Lower leg skin (tissue), 3 donors: ENCODE measurements at regions not wholly inside any gene's neighbourhood (a gene's known extent, or its start where the extent isn't known, plus 50 kb on each side); places are given as distances from the start of the nearest gene placed in this dataset.
"Not testable (repeated sequence)": the region's sequence is repeated elsewhere in the genome, so short reads cannot be mapped to it uniquely, and the experiment has no call there.

Experiments used
- CTCF ChIP-seq, 3 donors: fragments of 450-650 bp; IDR thresholded peaks; one replicate each; pipeline ENCODE4 v1.5.1; 2016; ENCODE audit warnings: antibody characterized with exemption in 3 of 3, mild to moderate bottlenecking in 3 of 3, moderate library complexity in 2 of 3
- POLR2A ChIP-seq, 2 donors: fragments of 450-650 bp; IDR thresholded peaks; one replicate each; pipeline ENCODE4 v1.6.1; 2016 to 2017; ENCODE audit warnings: antibody characterized with exemption in 2 of 2, mild to moderate bottlenecking in 1 of 2, moderate library complexity in 1 of 2

DNA sequence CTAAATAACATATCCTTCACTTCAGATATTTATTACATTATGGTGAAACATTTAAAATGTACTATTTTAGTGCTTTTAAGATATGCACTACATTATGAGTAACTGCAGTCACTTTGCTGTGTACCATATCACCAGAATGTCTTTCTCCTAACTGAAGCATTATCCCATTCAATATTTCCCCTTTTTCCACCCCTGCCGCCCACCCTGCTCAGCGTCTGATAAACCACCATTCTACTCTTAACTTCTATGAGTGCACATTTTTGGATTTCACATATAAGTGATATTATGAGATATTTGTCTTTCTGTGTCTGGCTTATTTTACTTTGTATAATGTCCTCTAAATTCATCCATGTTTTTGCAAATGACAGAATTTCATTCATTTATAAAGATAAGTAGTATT lies 126.4 kb downstream of the CCDC74A start:
- TF ChIP-seq CTCF, POLR2A (IDR thresholded peaks at IDR 0.05): not testable (repeated sequence)
